SK-N-SH treated with all-trans-retinoic acid at 6 μM for 48 hours (cell line): ENCODE measurements at regions not wholly inside any gene's neighbourhood (a gene's known extent, or its start where the extent isn't known, plus 50 kb on each side); places are given as distances from the start of the nearest gene placed in this dataset.

Experiments used
- GLIS3 ChIP-seq: fragments of 250-450 bp; sonication (Bioruptor Pico); IDR thresholded peaks from 2 replicates; pipeline ENCODE4 v1.5.0; 2020; ENCODE audit warnings: mild to moderate bottlenecking, moderate library complexity
- OSR1 ChIP-seq: fragments of 250-450 bp; sonication (Bioruptor Pico); IDR thresholded peaks from 2 replicates; pipeline ENCODE4 v1.8.0; 2022; ENCODE audit warnings: moderate library complexity, mild to moderate bottlenecking, inconsistent platforms
- PPARA ChIP-seq: fragments of 250-450 bp; sonication (Bioruptor Pico); IDR thresholded peaks from 2 replicates; pipeline ENCODE4 v1.5.0; 2020; ENCODE audit warnings: mild to moderate bottlenecking, borderline replicate concordance
- RARB ChIP-seq: fragments of 250-450 bp; sonication (Bioruptor Pico); IDR thresholded peaks from 2 replicates; pipeline ENCODE4 v1.8.0; 2021; ENCODE audit warnings: mild to moderate bottlenecking, moderate library complexity
- ZFP3 ChIP-seq: fragments of 250-450 bp; sonication (Bioruptor Pico); IDR thresholded peaks from 2 replicates; pipeline ENCODE4 v1.5.0; 2020; ENCODE audit warnings: mild to moderate bottlenecking, moderate library complexity
- ZNF8 ChIP-seq: fragments of 450-650 bp; formaldehyde crosslinking; IDR thresholded peaks from 2 replicates; pipeline ENCODE4 v1.5.0; 2020; ENCODE audit warnings: mild to moderate bottlenecking, moderate library complexity
- TF ChIP-seq, protein P1 (sequence below): fragments of 250-450 bp; sonication (Bioruptor Pico); IDR thresholded peaks from 2 replicates; pipeline ENCODE4 v1.8.0; 2021; ENCODE audit warnings: low read depth, mild to moderate bottlenecking, moderate library complexity, borderline replicate concordance

- TF ChIP-seq OSR1 (CRISPR knock-in tag) (no peak), ZFP3 (no peak), RARB (CRISPR knock-in tag) (no peak), ZNF8 (CRISPR knock-in tag) (no peak), PPARA (CRISPR knock-in tag) (no peak), GLIS3 (no peak)
- TF ChIP-seq, protein P1, sequence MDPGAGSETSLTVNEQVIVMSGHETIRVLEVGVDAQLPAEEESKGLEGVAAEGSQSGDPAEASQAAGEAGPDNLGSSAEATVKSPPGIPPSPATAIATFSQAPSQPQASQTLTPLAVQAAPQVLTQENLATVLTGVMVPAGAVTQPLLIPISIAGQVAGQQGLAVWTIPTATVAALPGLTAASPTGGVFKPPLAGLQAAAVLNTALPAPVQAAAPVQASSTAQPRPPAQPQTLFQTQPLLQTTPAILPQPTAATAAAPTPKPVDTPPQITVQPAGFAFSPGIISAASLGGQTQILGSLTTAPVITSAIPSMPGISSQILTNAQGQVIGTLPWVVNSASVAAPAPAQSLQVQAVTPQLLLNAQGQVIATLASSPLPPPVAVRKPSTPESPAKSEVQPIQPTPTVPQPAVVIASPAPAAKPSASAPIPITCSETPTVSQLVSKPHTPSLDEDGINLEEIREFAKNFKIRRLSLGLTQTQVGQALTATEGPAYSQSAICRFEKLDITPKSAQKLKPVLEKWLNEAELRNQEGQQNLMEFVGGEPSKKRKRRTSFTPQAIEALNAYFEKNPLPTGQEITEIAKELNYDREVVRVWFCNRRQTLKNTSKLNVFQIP (CRISPR knock-in tag): no peak
Measured at GRCh38 chr16:85431431-85432124, 181.5 kb upstream of the GSE1 start.
